SU-DHL-6 (cell line): ENCODE measurements at regions not wholly inside any gene's neighbourhood (a gene's known extent, or its start where the extent isn't known, plus 50 kb on each side); places are given as distances from the start of the nearest gene placed in this dataset.
A peak's percentile ranks its signal among the peaks of the same experiment; 100 is the strongest.
"Not testable (repeated sequence)": the region's sequence is repeated elsewhere in the genome, so short reads cannot be mapped to it uniquely, and the experiment has no call there.

ENCODE experiments used
- H2AFZ ChIP-seq: fragments of 200-600 bp; sonication (generic); 2 replicates; pipeline ENCODE4 v1.6.1; 2014; ENCODE audit warnings: low read depth, mild to moderate bottlenecking, moderate library complexity, mixed read lengths, antibody characterized with exemption, low read length; ENCODE audit not compliant: severe bottlenecking
- H3F3A ChIP-seq: fragments of 200-600 bp; shearing (Covaris generic); 2 replicates; pipeline ENCODE4 v1.6.0; 2016; ENCODE audit warnings: antibody characterized with exemption, mild to moderate bottlenecking; ENCODE audit not compliant: insufficient read depth
- H3K27ac ChIP-seq: fragments of 200-600 bp; sonication (generic); 2 replicates; pipeline ENCODE4 v1.5.1; 2016; ENCODE audit warnings: low read depth, mild to moderate bottlenecking, low read length, moderate library complexity, mixed read lengths
- H3K27me3 ChIP-seq: fragments of 200-600 bp; sonication (generic), shearing (Covaris generic); 2 replicates; pipeline ENCODE4 v1.6.0; 2014; ENCODE audit warnings: mild to moderate bottlenecking, low read length
- H3K36me3 ChIP-seq: fragments of 200-600 bp; sonication (generic); 2 replicates; pipeline ENCODE4 v1.6.1; 2014; ENCODE audit warnings: mild to moderate bottlenecking, low read length, mixed read lengths
- H3K4me2 ChIP-seq: fragments of 300-600, 200-600 bp; shearing (Covaris generic), sonication (generic); 2 replicates; pipeline ENCODE4 v1.6.0; 2014; ENCODE audit warnings: low read length, low read depth, mild to moderate bottlenecking; ENCODE audit not compliant: poor library complexity, severe bottlenecking
- H3K4me3 ChIP-seq: fragments of 200-600 bp; sonication (generic); 2 replicates; pipeline ENCODE4 v1.5.1; 2014; ENCODE audit warnings: antibody characterized with exemption, low read length, mild to moderate bottlenecking, mixed read lengths; ENCODE audit not compliant: insufficient read depth, poor library complexity, severe bottlenecking
- H3K79me2 ChIP-seq: fragments of 200-600 bp; sonication (generic); 2 replicates; pipeline ENCODE4 v1.6.1; 2014; ENCODE audit warnings: mild to moderate bottlenecking, low read length, moderate library complexity; ENCODE audit not compliant: insufficient read depth
- H3K9ac ChIP-seq: fragments of 200-600 bp; sonication (generic); 2 replicates; pipeline ENCODE4 v1.7.0; 2014; ENCODE audit warnings: mild to moderate bottlenecking, low read length
- H3K9me2 ChIP-seq: fragments of 200-600 bp; sonication (generic); replicated peaks from 2 replicates; pipeline ENCODE4 v1.6.1; 2014; ENCODE audit warnings: low read length; ENCODE audit not compliant: insufficient read depth
- H3K9me3 ChIP-seq: fragments of 200-600 bp; sonication (generic); 2 replicates; pipeline ENCODE4 v1.6.1; 2014; ENCODE audit warnings: low read length, mixed read lengths; ENCODE audit not compliant: insufficient read depth
- H4K20me1 ChIP-seq: fragments of 200-600 bp; sonication (generic); 2 replicates; pipeline ENCODE4 v1.6.1; 2014; ENCODE audit warnings: low read depth, mild to moderate bottlenecking, antibody characterized with exemption, low read length, moderate library complexity, mixed read lengths
- CTCF ChIP-seq: fragments of 200-600 bp; sonication (generic); IDR thresholded peaks from one replicate; pipeline ENCODE4 v1.5.1; 2017; ENCODE audit warnings: antibody characterized with exemption, mild to moderate bottlenecking, low read length, moderate library complexity; ENCODE audit not compliant: insufficient read depth, poor library complexity, severe bottlenecking

DNA sequence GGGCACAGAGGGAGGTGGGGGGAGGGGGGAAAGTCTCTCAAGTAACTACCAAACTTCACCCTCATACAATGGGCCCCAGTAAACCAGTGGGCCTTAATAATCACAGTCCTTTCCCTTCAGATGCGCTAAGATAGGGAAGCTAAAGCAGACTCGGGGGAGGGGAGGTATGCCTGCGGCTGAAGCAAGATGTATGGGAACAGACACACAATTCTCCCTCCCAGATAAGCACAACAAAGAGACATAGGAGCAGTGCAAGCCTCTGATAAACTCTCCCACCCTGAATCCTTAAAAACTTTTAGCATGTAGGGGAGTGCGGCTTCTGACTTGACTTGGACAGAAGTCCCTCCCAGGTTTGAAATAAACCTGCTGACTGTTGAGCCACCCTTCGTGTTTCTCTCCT, 54.7 kb downstream of the PROP1 start:
- not testable (repeated sequence) for H3K27ac ChIP-seq, H3K4me2 ChIP-seq, H3K79me2 ChIP-seq, H2AFZ ChIP-seq, H3K27me3 ChIP-seq, H3K9me2 ChIP-seq, H3K9me3 ChIP-seq, H3K9ac ChIP-seq, H4K20me1 ChIP-seq, H3K36me3 ChIP-seq, H3F3A ChIP-seq, H3K4me3 ChIP-seq

DNA sequence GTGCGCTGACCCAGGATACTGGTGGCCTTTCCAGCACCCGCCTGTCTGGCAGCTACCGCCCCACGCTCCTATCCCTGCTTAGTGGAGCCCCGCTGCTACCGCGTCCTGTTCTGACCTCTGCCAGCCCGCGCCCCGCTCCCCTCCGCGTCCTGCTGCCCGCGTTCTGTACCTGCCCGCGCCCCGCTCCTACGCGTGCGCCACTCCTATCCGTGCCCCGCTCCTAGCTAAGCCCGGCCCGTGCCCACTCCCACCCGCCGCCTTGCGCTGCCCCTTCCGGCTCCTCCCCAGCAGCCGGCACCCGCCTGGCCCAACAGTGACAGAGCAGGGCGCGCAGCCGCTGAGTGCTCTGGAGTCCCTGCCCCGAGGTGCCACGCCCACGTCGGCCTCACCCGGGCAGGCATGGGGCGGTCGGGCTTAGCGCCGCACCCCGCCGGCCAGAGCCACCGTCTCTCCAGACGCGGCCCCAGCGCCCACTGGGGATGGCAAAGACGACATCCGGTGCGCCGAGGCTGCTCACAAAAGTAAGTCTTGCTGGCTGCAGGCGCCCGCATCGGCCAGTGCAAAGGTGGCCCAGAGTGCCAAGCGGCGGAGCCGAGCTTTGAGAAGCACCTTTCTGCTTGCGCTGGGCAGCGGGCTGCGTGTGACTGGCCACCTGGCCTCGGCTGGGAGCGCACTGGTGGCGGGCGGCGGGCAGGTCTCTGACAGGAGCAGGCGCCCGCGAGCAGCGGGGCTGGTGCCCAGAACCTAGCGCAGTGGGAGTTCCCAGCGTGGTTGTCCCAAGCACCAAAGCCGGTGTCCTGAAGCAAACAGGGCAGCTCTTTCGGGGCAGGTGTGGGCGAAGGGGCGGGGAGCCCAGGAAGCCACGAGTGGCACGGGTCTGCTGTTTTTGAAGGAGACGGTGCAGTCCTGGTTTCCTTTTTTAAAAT, 56.5 kb downstream of the PROP1 start:
- not testable (repeated sequence) for H2AFZ ChIP-seq, H3K9me2 ChIP-seq, H3K9me3 ChIP-seq, H3K9ac ChIP-seq, H3K4me2 ChIP-seq, H3F3A ChIP-seq, H3K36me3 ChIP-seq, H3K27ac ChIP-seq, H3K4me3 ChIP-seq, H3K27me3 ChIP-seq, H3K79me2 ChIP-seq, H4K20me1 ChIP-seq

GRCh38 chr5:177938767-177939166, 57.3 kb downstream of the PROP1 start:
- H3K4me3 ChIP-seq, H2AFZ ChIP-seq, H3K9me3 ChIP-seq, H3K79me2 ChIP-seq, H3K27ac ChIP-seq, H3K9ac ChIP-seq, H4K20me1 ChIP-seq, H3K27me3 ChIP-seq, H3K36me3 ChIP-seq, H3K4me2 ChIP-seq, H3K9me2 ChIP-seq, H3F3A ChIP-seq: not testable (repeated sequence)

DNA sequence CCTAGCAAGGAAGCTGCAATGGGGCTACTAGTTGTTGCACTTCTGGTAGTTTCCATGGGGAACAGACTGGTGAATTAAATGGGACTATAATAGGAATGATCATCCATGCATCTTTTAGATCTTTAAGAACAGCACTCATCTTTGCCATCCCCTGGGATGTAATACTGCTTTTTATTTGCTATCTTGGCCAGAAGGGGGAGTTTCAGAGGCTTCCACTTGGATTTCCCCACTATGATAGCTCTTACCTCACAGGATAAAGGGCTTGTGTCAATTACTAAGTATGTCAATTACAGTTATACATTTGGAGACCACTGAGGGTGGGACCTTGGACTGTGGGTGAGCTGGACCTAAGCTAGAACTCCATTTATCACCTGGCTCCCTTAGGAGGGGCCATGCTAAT, 61.8 kb downstream of the PROP1 start:
- H3K79me2 ChIP-seq, H2AFZ ChIP-seq, H4K20me1 ChIP-seq, H3K9me3 ChIP-seq, H3K4me2 ChIP-seq, H3K9me2 ChIP-seq, H3K9ac ChIP-seq, H3K36me3 ChIP-seq, H3F3A ChIP-seq, H3K27me3 ChIP-seq, H3K4me3 ChIP-seq, H3K27ac ChIP-seq: not testable (repeated sequence)
- TF ChIP-seq CTCF: peak; percentile 9

DNA sequence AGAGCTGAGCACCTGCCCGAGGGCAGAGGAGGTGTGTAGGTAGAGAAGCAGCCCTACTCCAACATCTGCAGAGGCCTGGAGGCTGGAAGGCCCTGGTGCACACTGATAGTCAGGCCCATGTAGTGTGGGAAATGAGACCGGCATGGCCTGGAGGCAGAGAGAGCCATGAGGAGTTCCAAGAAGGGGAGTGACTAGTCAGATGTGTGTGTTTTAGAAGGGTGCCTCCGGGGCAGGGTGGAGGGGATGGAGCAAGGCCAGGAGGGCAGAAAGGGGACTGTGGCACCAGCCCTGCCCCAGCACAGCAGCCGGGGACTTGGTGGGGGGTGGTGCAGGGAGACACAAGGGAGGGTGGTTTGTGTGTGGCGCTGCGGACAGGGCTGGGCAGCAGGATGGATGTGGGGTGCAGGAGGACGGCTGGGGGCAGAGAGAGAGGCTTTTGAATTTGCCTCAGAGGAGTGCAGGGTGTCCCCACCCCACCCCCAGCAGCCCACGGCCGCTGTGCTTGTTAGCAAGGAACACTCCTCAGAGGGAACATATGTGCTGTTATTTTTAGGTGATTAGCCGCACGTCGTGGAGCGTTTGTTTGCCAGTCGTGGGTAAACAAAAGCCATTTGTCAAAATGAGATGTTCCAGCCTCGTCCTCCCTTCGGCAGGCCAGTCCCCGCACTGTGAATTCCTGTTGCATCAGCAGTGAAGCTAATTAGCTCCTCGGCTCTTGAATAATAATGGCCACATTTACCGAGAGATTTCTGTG, 65.6 kb downstream of the PROP1 start:
- H3K4me3 ChIP-seq: not testable (repeated sequence)

GRCh38 chr5:177929618-177930017, 66.4 kb downstream of the PROP1 start:
- H3K9me2 ChIP-seq, H2AFZ ChIP-seq, H3K27ac ChIP-seq, H3K4me3 ChIP-seq, H3K9ac ChIP-seq, H3K9me3 ChIP-seq, H3K36me3 ChIP-seq, H4K20me1 ChIP-seq, H3K79me2 ChIP-seq, H3K27me3 ChIP-seq, H3F3A ChIP-seq, H3K4me2 ChIP-seq: not testable (repeated sequence)

More for the DNA sequence above, 65.6 kb downstream of the PROP1 start:
- not testable (repeated sequence) for H3F3A ChIP-seq, H3K79me2 ChIP-seq, H3K27ac ChIP-seq, H3K4me2 ChIP-seq, H3K9ac ChIP-seq, H3K9me2 ChIP-seq, H3K27me3 ChIP-seq, H2AFZ ChIP-seq, H4K20me1 ChIP-seq, H3K36me3 ChIP-seq, H3K9me3 ChIP-seq

DNA sequence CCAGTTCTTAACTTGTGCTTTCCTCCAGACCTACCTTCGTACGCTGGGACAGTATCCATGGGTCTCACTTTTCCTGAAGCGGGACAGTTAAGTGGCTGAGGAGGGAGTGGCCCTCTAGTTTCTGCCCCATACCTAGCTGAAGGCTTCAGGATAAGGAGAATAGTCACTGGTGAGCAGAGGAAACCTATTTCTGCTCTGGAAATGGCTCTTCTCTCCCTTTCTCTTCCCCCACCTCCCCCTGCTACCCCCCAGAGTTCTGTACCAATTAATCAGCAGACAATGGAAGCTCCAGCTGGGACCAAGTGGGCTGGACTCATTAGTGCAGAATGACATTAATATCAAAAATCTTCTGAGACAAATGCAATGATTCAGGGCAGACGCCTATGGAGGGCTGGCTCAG, 68.5 kb downstream of the PROP1 start:
- H3K9ac ChIP-seq, H3K4me2 ChIP-seq, H3K27ac ChIP-seq, H4K20me1 ChIP-seq, H3F3A ChIP-seq, H3K9me3 ChIP-seq, H3K4me3 ChIP-seq, H3K9me2 ChIP-seq, H2AFZ ChIP-seq, H3K27me3 ChIP-seq, H3K79me2 ChIP-seq, H3K36me3 ChIP-seq: not testable (repeated sequence)
